GM19025 (cell line): ENCODE measurements at regions not wholly inside any gene's neighbourhood (a gene's known extent, or its start where the extent isn't known, plus 50 kb on each side); places are given as distances from the start of the nearest gene placed in this dataset.

ENCODE experiments used
- ATAC-seq: cut with Tn5 transposase; IDR thresholded peaks from one replicate; pipeline ENCODE4 v1.9.1; 2021; ENCODE audit warnings: mild to moderate bottlenecking, low read depth, moderate library complexity; ENCODE audit not compliant: unreplicated experiment

- ATAC-seq = no peak
These were observed 254.3 kb downstream of the SOX11 start for GRCh38 chr2:5946225-5947115.

GRCh38 chr2:5950736-5951135 lies 258.6 kb downstream of the SOX11 start:
- no peak for ATAC-seq

- ATAC-seq = no peak
These were observed 259.3 kb downstream of the SOX11 start for GRCh38 chr2:5951471-5951870.

GRCh38 chr2:5953525-5953924 lies 261.3 kb downstream of the SOX11 start:
- no peak for ATAC-seq

- no peak for ATAC-seq
These were observed 262.3 kb downstream of the SOX11 start for GRCh38 chr2:5954509-5954908.

GRCh38 chr2:5955921-5956320 lies 263.7 kb downstream of the SOX11 start:
- no peak for ATAC-seq

- no peak for ATAC-seq
These were observed 267.9 kb downstream of the SOX11 start for GRCh38 chr2:5959836-5960820.

GRCh38 chr2:5967506-5967905 lies 275.3 kb downstream of the SOX11 start:
- no peak for ATAC-seq

GRCh38 chr2:5969303-5969702 lies 277.1 kb downstream of the SOX11 start:
- no peak for ATAC-seq

- ATAC-seq = no peak
These were observed 278.2 kb downstream of the SOX11 start for GRCh38 chr2:5970347-5970746.

- ATAC-seq = no peak
These were observed 282.3 kb downstream of the SOX11 start for GRCh38 chr2:5974477-5974876.

- no peak for ATAC-seq
These were observed 283.2 kb downstream of the SOX11 start for GRCh38 chr2:5975401-5975800.

- ATAC-seq = no peak
These were observed 284.4 kb downstream of the SOX11 start for GRCh38 chr2:5976531-5977065.

GRCh38 chr2:5977477-5977876 lies 285.3 kb downstream of the SOX11 start:
- no peak for ATAC-seq

- no peak for ATAC-seq
These were observed 286.1 kb downstream of the SOX11 start for GRCh38 chr2:5978131-5978751.

- no peak for ATAC-seq
These were observed 288.4 kb downstream of the SOX11 start for GRCh38 chr2:5980450-5981190.

- ATAC-seq = no peak
These were observed 290.2 kb downstream of the SOX11 start for GRCh38 chr2:5982193-5982902.

- ATAC-seq = no peak
These were observed 290.7 kb downstream of the SOX11 start for GRCh38 chr2:5982903-5983265.

GRCh38 chr2:5983511-5984272 lies 291.5 kb downstream of the SOX11 start:
- no peak for ATAC-seq
